ENCODE measurements at regions not wholly inside any gene's neighbourhood (a gene's known extent, or its start where the extent isn't known, plus 50 kb on each side); places are given as distances from the start of the nearest gene placed in this dataset.

DNA sequence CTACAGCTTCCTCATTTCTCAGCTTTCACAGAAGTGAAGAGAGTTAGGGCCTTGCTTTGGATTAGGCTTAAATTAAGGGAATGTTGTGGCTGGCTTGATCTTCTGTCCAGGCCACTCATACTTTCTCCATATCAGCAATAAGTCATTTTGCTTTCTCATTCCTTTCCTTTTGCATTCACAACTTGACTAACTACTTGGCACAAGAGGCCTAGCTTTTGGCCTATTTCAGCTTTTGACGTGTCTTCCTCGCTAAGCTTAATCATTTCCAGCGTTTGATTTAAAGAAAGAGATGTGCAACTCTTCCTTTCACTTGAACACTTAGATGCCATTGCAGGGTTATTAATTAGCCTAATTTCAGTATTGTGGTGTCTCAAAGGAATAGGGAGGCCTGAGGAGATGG, 712.0 kb downstream of the INHBA start:
- Mint-ChIP-seq H3K27me3 (ENCODE audit: insufficient read depth, low read depth, poor library complexity) (no peaks in the 10 kb centered on the region), H3K27ac (no peak overlapping the region), H3K4me3 (no peak overlapping the region), H3K36me3 (ENCODE audit: low read depth) (no peaks in the 10 kb centered on the region), H3K4me1 (no peaks in the 10 kb centered on the region), H3K9me3 (no peaks in the 10 kb centered on the region)
- no peak for DNase-seq (ENCODE audit: low spot score)
- Histone ChIP-seq H3K4me3 (no peak overlapping the region), H3K4me1 (ENCODE audit: insufficient read depth) (no peaks in the 10 kb centered on the region), H4K20me1 (replicated peaks; ENCODE audit: insufficient read depth) (no peaks in the 10 kb centered on the region), H3K4me2 (no peak overlapping the region), H3K27ac (ENCODE audit: low read depth) (no peak overlapping the region), H3K79me2 (replicated peaks; ENCODE audit: insufficient read depth) (no peaks in the 10 kb centered on the region), H3K9me2 (ENCODE audit: insufficient read depth) (peaks cover 8% of the 10 kb centered on the region; the same call in 1 of the 2 replicates), H3K27me3 (ENCODE audit: insufficient read depth) (no peaks in the 10 kb centered on the region), H3K36me3 (ENCODE audit: insufficient read depth) (no peaks in the 10 kb centered on the region), H3F3A (replicated peaks; ENCODE audit: low read depth) (no peaks in the 10 kb centered on the region), H2AFZ (no peak overlapping the region)
- no peak for TF ChIP-seq ZNF331 (CRISPR knock-in tag; IDR thresholded peaks at IDR 0.05; ENCODE audit: low read depth)
- TF ChIP-seq CREB1 (CRISPR knock-in tag; IDR thresholded peaks at IDR 0.05; ENCODE audit: low read depth), result no peak
- TF ChIP-seq EZH2 (IDR thresholded peaks at IDR 0.05; ENCODE audit: low read depth, unreplicated experiment), result no peak
- TF ChIP-seq, protein P1, sequence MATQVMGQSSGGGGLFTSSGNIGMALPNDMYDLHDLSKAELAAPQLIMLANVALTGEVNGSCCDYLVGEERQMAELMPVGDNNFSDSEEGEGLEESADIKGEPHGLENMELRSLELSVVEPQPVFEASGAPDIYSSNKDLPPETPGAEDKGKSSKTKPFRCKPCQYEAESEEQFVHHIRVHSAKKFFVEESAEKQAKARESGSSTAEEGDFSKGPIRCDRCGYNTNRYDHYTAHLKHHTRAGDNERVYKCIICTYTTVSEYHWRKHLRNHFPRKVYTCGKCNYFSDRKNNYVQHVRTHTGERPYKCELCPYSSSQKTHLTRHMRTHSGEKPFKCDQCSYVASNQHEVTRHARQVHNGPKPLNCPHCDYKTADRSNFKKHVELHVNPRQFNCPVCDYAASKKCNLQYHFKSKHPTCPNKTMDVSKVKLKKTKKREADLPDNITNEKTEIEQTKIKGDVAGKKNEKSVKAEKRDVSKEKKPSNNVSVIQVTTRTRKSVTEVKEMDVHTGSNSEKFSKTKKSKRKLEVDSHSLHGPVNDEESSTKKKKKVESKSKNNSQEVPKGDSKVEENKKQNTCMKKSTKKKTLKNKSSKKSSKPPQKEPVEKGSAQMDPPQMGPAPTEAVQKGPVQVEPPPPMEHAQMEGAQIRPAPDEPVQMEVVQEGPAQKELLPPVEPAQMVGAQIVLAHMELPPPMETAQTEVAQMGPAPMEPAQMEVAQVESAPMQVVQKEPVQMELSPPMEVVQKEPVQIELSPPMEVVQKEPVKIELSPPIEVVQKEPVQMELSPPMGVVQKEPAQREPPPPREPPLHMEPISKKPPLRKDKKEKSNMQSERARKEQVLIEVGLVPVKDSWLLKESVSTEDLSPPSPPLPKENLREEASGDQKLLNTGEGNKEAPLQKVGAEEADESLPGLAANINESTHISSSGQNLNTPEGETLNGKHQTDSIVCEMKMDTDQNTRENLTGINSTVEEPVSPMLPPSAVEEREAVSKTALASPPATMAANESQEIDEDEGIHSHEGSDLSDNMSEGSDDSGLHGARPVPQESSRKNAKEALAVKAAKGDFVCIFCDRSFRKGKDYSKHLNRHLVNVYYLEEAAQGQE (IDR thresholded peaks at IDR 0.05; ENCODE audit: unreplicated experiment), result no peak
- no peak for TF ChIP-seq ZNF114 (CRISPR knock-in tag; IDR thresholded peaks at IDR 0.05)
- TF ChIP-seq JUNB (IDR thresholded peaks at IDR 0.05; ENCODE audit: unreplicated experiment), result no peak
- no peak for TF ChIP-seq NANOG (IDR thresholded peaks at IDR 0.05; ENCODE audit: borderline replicate concordance)
- TF ChIP-seq, protein P2, sequence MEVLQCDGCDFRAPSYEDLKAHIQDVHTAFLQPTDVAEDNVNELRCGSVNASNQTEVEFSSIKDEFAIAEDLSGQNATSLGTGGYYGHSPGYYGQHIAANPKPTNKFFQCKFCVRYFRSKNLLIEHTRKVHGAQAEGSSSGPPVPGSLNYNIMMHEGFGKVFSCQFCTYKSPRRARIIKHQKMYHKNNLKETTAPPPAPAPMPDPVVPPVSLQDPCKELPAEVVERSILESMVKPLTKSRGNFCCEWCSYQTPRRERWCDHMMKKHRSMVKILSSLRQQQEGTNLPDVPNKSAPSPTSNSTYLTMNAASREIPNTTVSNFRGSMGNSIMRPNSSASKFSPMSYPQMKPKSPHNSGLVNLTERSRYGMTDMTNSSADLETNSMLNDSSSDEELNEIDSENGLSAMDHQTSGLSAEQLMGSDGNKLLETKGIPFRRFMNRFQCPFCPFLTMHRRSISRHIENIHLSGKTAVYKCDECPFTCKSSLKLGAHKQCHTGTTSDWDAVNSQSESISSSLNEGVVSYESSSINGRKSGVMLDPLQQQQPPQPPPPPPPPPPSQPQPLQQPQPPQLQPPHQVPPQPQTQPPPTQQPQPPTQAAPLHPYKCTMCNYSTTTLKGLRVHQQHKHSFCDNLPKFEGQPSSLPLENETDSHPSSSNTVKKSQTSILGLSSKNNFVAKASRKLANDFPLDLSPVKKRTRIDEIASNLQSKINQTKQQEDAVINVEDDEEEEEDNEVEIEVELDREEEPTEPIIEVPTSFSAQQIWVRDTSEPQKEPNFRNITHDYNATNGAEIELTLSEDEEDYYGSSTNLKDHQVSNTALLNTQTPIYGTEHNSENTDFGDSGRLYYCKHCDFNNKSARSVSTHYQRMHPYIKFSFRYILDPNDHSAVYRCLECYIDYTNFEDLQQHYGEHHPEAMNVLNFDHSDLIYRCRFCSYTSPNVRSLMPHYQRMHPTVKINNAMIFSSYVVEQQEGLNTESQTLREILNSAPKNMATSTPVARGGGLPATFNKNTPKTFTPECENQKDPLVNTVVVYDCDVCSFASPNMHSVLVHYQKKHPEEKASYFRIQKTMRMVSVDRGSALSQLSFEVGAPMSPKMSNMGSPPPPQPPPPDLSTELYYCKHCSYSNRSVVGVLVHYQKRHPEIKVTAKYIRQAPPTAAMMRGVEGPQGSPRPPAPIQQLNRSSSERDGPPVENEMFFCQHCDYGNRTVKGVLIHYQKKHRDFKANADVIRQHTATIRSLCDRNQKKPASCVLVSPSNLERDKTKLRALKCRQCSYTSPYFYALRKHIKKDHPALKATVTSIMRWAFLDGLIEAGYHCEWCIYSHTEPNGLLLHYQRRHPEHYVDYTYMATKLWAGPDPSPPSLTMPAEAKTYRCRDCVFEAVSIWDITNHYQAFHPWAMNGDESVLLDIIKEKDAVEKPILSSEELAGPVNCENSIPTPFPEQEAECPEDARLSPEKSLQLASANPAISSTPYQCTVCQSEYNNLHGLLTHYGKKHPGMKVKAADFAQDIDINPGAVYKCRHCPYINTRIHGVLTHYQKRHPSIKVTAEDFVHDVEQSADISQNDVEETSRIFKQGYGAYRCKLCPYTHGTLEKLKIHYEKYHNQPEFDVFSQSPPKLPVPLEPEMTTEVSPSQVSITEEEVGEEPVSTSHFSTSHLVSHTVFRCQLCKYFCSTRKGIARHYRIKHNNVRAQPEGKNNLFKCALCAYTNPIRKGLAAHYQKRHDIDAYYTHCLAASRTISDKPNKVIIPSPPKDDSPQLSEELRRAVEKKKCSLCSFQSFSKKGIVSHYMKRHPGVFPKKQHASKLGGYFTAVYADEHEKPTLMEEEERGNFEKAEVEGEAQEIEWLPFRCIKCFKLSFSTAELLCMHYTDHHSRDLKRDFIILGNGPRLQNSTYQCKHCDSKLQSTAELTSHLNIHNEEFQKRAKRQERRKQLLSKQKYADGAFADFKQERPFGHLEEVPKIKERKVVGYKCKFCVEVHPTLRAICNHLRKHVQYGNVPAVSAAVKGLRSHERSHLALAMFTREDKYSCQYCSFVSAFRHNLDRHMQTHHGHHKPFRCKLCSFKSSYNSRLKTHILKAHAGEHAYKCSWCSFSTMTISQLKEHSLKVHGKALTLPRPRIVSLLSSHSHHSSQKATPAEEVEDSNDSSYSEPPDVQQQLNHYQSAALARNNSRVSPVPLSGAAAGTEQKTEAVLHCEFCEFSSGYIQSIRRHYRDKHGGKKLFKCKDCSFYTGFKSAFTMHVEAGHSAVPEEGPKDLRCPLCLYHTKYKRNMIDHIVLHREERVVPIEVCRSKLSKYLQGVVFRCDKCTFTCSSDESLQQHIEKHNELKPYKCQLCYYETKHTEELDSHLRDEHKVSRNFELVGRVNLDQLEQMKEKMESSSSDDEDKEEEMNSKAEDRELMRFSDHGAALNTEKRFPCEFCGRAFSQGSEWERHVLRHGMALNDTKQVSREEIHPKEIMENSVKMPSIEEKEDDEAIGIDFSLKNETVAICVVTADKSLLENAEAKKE (CRISPR knock-in tag; IDR thresholded peaks at IDR 0.05), result no peak
- TF ChIP-seq STAT1 (IDR thresholded peaks at IDR 0.05; ENCODE audit: unreplicated experiment), result no peak
- TF ChIP-seq EZH2phosphoT487 (IDR thresholded peaks at IDR 0.05; ENCODE audit: unreplicated experiment), result no peak
- TF ChIP-seq, protein P3, sequence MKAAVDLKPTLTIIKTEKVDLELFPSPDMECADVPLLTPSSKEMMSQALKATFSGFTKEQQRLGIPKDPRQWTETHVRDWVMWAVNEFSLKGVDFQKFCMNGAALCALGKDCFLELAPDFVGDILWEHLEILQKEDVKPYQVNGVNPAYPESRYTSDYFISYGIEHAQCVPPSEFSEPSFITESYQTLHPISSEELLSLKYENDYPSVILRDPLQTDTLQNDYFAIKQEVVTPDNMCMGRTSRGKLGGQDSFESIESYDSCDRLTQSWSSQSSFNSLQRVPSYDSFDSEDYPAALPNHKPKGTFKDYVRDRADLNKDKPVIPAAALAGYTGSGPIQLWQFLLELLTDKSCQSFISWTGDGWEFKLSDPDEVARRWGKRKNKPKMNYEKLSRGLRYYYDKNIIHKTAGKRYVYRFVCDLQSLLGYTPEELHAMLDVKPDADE (IDR thresholded peaks at IDR 0.05), result no peak
- TF ChIP-seq, protein P4, sequence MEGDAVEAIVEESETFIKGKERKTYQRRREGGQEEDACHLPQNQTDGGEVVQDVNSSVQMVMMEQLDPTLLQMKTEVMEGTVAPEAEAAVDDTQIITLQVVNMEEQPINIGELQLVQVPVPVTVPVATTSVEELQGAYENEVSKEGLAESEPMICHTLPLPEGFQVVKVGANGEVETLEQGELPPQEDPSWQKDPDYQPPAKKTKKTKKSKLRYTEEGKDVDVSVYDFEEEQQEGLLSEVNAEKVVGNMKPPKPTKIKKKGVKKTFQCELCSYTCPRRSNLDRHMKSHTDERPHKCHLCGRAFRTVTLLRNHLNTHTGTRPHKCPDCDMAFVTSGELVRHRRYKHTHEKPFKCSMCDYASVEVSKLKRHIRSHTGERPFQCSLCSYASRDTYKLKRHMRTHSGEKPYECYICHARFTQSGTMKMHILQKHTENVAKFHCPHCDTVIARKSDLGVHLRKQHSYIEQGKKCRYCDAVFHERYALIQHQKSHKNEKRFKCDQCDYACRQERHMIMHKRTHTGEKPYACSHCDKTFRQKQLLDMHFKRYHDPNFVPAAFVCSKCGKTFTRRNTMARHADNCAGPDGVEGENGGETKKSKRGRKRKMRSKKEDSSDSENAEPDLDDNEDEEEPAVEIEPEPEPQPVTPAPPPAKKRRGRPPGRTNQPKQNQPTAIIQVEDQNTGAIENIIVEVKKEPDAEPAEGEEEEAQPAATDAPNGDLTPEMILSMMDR (conservative IDR thresholded peaks at IDR 0.05; ENCODE audit: low read depth in 2 of 2), result no peak
- no peak for TF ChIP-seq POLR2AphosphoS5 (IDR thresholded peaks at IDR 0.05; ENCODE audit: low read depth)
- ATAC-seq, result no peak

Measured in GM23338 (cell line).